ENCODE measurements at regions not wholly inside any gene's neighbourhood (a gene's known extent, or its start where the extent isn't known, plus 50 kb on each side); places are given as distances from the start of the nearest gene placed in this dataset.

GRCh38 chr9:90457386-90458190, 185.0 kb downstream of the DIRAS2 start:
- H3K9me3 ChIP-seq = no peaks in the 10 kb centered on the region
- no peaks in the 10 kb centered on the region for H3K36me3 ChIP-seq
- no peaks in the 10 kb centered on the region for H3K4me1 ChIP-seq (replicated peaks)
- intact Hi-C loops (cut with DNase I) = no loop called here
- TF ChIP-seq POLR2A (IDR thresholded peaks at IDR 0.05) = no peak
- TF ChIP-seq, protein P1, sequence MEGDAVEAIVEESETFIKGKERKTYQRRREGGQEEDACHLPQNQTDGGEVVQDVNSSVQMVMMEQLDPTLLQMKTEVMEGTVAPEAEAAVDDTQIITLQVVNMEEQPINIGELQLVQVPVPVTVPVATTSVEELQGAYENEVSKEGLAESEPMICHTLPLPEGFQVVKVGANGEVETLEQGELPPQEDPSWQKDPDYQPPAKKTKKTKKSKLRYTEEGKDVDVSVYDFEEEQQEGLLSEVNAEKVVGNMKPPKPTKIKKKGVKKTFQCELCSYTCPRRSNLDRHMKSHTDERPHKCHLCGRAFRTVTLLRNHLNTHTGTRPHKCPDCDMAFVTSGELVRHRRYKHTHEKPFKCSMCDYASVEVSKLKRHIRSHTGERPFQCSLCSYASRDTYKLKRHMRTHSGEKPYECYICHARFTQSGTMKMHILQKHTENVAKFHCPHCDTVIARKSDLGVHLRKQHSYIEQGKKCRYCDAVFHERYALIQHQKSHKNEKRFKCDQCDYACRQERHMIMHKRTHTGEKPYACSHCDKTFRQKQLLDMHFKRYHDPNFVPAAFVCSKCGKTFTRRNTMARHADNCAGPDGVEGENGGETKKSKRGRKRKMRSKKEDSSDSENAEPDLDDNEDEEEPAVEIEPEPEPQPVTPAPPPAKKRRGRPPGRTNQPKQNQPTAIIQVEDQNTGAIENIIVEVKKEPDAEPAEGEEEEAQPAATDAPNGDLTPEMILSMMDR (IDR thresholded peaks at IDR 0.05) = no peak
- TF ChIP-seq POLR2AphosphoS5 (IDR thresholded peaks at IDR 0.05) = no peak
- no peaks in the 10 kb centered on the region for H3K27me3 ChIP-seq (replicated peaks; ENCODE audit: insufficient read depth)
- 94% methylated on average over 9 of the region's 9 CpGs for WGBS
- DNase-seq (ENCODE audit: low spot score) = no peak
- H3K4me3 ChIP-seq = no peak overlapping the region
- H3K27ac ChIP-seq = no peak overlapping the region

GRCh38 chr9:90458485-90458884, 184.1 kb downstream of the DIRAS2 start:
- no peak for DNase-seq (ENCODE audit: low spot score)
- 87% methylated on average over 4 of the region's 4 CpGs for WGBS
- Histone ChIP-seq H3K4me1 (replicated peaks) (no peaks in the 10 kb centered on the region), H3K27me3 (replicated peaks; ENCODE audit: insufficient read depth) (no peaks in the 10 kb centered on the region), H3K4me3 (no peak overlapping the region), H3K9me3 (no peaks in the 10 kb centered on the region), H3K27ac (no peak overlapping the region), H3K36me3 (no peaks in the 10 kb centered on the region)
- intact Hi-C loops (cut with DNase I) = no loop called here
- no peak for TF ChIP-seq POLR2A (IDR thresholded peaks at IDR 0.05)
- TF ChIP-seq, protein P1 (IDR thresholded peaks at IDR 0.05) = no peak

- no peaks in the 10 kb centered on the region for H3K36me3 ChIP-seq
- no peak for DNase-seq (ENCODE audit: low spot score)
- H3K4me1 ChIP-seq (replicated peaks) = no peaks in the 10 kb centered on the region
- H3K4me3 ChIP-seq = no peak overlapping the region
- H3K27ac ChIP-seq = no peak overlapping the region
- intact Hi-C loops (cut with DNase I) = no loop called here
- 76% methylated on average over 4 of the region's 4 CpGs for WGBS
- no peaks in the 10 kb centered on the region for H3K27me3 ChIP-seq (replicated peaks; ENCODE audit: insufficient read depth)
- H3K9me3 ChIP-seq = no peaks in the 10 kb centered on the region
- TF ChIP-seq POLR2AphosphoS5 (IDR thresholded peaks at IDR 0.05) = no peak
- TF ChIP-seq, protein P1 (IDR thresholded peaks at IDR 0.05) = no peak
- TF ChIP-seq POLR2A (IDR thresholded peaks at IDR 0.05) = no peak
Measured at GRCh38 chr9:90459321-90459720, 183.3 kb downstream of the DIRAS2 start.

GRCh38 chr9:90460220-90460619, 182.4 kb downstream of the DIRAS2 start:
- TF ChIP-seq POLR2A (IDR thresholded peaks at IDR 0.05) (no peak), POLR2AphosphoS5 (IDR thresholded peaks at IDR 0.05) (no peak)
- TF ChIP-seq, protein P1 (IDR thresholded peaks at IDR 0.05) = no peak
- 33% methylated on average over 7 of the region's 7 CpGs for WGBS
- Histone ChIP-seq H3K27me3 (replicated peaks; ENCODE audit: insufficient read depth) (no peaks in the 10 kb centered on the region), H3K4me1 (replicated peaks) (no peaks in the 10 kb centered on the region), H3K4me3 (no peak overlapping the region), H3K27ac (no peak overlapping the region), H3K36me3 (no peaks in the 10 kb centered on the region), H3K9me3 (no peaks in the 10 kb centered on the region)
- DNase-seq (ENCODE audit: low spot score) = no peak
- intact Hi-C loops (cut with DNase I) = no loop called here

GRCh38 chr9:90464978-90465377, 177.6 kb downstream of the DIRAS2 start:
- no peak for DNase-seq (ENCODE audit: low spot score)
- TF ChIP-seq POLR2AphosphoS5 (IDR thresholded peaks at IDR 0.05) (no peak), POLR2A (IDR thresholded peaks at IDR 0.05) (no peak)
- TF ChIP-seq, protein P1 (IDR thresholded peaks at IDR 0.05) = no peak
- Histone ChIP-seq H3K9me3 (no peaks in the 10 kb centered on the region), H3K27ac (no peak overlapping the region), H3K4me3 (no peak overlapping the region), H3K27me3 (replicated peaks; ENCODE audit: insufficient read depth) (no peaks in the 10 kb centered on the region), H3K4me1 (replicated peaks) (no peaks in the 10 kb centered on the region), H3K36me3 (no peaks in the 10 kb centered on the region)
- intact Hi-C loops (cut with DNase I) = no loop called here
- 34% methylated on average over 2 of the region's 2 CpGs for WGBS
